Mesothelial cell of epicardium (in vitro differentiated cells): ENCODE measurements at regions not wholly inside any gene's neighbourhood (a gene's known extent, or its start where the extent isn't known, plus 50 kb on each side); places are given as distances from the start of the nearest gene placed in this dataset.
"Not testable (repeated sequence)": the region's sequence is repeated elsewhere in the genome, so short reads cannot be mapped to it uniquely, and the experiment has no call there.

Experiments used
- DNase-seq, 2 experiments: peaks; one replicate each; pipeline ENCODE4 v3.0.0; 2021; ENCODE audit warnings: low spot score in 2 of 2; ENCODE audit not compliant: unreplicated experiment in 2 of 2
- H3K27ac Mint-ChIP-seq: 2 replicates; pipeline ENCODE4 v1.8.0; 2021; ENCODE audit warnings: mixed read lengths
- H3K27me3 Mint-ChIP-seq: 2 replicates; pipeline ENCODE4 v1.8.0; 2021; ENCODE audit warnings: low read depth, mixed read lengths
- H3K36me3 Mint-ChIP-seq: 2 replicates; pipeline ENCODE4 v1.8.0; 2021; ENCODE audit warnings: mixed read lengths
- H3K4me1 Mint-ChIP-seq: 2 replicates; pipeline ENCODE4 v1.8.0; 2021; ENCODE audit warnings: mixed read lengths
- H3K4me3 Mint-ChIP-seq: 2 replicates; pipeline ENCODE4 v1.8.0; 2021; ENCODE audit warnings: mild to moderate bottlenecking, moderate library complexity, mixed read lengths
- H3K9me3 Mint-ChIP-seq: 2 replicates; pipeline ENCODE4 v1.8.0; 2021; ENCODE audit warnings: mixed read lengths
- TF ChIP-seq, protein P1 (sequence below): fragments of 200-600 bp; sonication (generic); IDR thresholded peaks from one replicate; pipeline ENCODE4 v1.5.0; 2021; ENCODE audit warnings: antibody characterized with exemption; ENCODE audit not compliant: unreplicated experiment

DNA sequence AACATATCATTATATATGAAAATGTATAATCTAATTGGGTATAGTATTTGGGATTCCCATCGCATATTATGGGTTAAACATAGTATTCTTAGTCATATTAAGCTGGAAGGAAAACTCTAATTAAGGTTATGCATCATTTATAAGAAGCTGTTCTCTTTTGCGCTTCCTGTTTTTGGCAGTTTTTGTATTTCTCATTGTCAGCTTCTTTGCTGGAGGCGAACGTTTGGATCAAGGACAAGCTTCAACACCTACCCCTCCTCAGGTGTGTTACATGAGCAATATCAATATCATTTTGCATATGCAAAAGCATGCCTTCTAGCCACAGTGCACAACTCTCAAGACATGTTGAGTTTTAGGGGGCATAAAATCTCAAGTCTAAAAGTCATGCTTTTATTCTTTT is 439.8 kb downstream of the TDRD3 start:
- H3K4me3 Mint-ChIP-seq, result no peak overlapping the region
- no peak for DNase-seq
- no peaks in the 10 kb centered on the region for H3K27me3 Mint-ChIP-seq
- H3K36me3 Mint-ChIP-seq, result no peaks in the 10 kb centered on the region
- H3K4me1 Mint-ChIP-seq, result no peaks in the 10 kb centered on the region
- TF ChIP-seq, protein P1, sequence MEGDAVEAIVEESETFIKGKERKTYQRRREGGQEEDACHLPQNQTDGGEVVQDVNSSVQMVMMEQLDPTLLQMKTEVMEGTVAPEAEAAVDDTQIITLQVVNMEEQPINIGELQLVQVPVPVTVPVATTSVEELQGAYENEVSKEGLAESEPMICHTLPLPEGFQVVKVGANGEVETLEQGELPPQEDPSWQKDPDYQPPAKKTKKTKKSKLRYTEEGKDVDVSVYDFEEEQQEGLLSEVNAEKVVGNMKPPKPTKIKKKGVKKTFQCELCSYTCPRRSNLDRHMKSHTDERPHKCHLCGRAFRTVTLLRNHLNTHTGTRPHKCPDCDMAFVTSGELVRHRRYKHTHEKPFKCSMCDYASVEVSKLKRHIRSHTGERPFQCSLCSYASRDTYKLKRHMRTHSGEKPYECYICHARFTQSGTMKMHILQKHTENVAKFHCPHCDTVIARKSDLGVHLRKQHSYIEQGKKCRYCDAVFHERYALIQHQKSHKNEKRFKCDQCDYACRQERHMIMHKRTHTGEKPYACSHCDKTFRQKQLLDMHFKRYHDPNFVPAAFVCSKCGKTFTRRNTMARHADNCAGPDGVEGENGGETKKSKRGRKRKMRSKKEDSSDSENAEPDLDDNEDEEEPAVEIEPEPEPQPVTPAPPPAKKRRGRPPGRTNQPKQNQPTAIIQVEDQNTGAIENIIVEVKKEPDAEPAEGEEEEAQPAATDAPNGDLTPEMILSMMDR, result no peak
- H3K9me3 Mint-ChIP-seq, result peaks cover 6% of the 10 kb centered on the region
- no peak overlapping the region for H3K27ac Mint-ChIP-seq

DNA sequence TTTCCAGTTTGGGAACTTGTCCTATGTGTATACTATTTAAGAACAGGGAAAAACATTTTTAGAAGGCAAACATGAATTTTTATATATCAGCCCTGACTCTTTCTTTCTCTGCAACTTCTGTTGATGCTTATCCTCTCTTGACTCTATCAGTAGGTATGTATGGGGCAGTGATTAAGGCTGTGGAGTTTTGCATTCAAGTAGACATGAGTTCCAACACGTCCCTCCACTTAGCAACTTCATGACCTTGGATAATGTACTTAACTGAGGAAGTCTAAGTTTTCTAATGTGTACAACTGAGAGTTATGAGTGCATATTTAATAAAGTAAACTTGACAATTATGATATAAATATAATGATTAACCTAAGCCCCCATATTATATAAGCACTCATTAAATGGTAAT is 414.6 kb downstream of the TDRD3 start:
- Mint-ChIP-seq H3K4me1 (no peaks in the 10 kb centered on the region), H3K9me3 (no peaks in the 10 kb centered on the region), H3K27ac (no peak overlapping the region), H3K36me3 (no peaks in the 10 kb centered on the region), H3K4me3 (no peak overlapping the region), H3K27me3 (peaks cover 3% of the 10 kb centered on the region)
- DNase-seq, result no peak
- TF ChIP-seq, protein P1, result no peak

DNA sequence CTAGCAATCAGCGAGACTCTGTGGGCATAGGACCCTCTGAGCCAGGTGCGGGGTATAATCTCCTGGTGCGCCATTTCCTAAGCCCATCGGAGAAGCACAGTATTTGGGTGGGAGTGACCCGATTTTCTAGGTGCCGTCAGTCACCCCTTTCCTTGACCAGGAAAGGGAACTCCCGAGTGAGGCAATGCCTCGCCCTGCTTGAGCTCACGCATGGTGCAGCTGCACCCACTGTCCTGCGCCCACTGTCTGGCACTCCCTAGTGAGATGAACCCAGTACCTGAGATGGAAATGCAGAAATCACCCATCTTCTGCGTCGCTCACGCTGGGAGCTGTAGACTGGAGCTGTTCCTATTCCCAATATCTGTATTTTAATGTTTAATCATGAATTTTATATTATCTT is 408.6 kb downstream of the TDRD3 start:
- H3K9me3 Mint-ChIP-seq, result peaks cover 14% of the 10 kb centered on the region
- not testable (repeated sequence) for H3K36me3 Mint-ChIP-seq, H3K4me1 Mint-ChIP-seq, H3K27ac Mint-ChIP-seq, H3K27me3 Mint-ChIP-seq, DNase-seq, H3K4me3 Mint-ChIP-seq

DNA sequence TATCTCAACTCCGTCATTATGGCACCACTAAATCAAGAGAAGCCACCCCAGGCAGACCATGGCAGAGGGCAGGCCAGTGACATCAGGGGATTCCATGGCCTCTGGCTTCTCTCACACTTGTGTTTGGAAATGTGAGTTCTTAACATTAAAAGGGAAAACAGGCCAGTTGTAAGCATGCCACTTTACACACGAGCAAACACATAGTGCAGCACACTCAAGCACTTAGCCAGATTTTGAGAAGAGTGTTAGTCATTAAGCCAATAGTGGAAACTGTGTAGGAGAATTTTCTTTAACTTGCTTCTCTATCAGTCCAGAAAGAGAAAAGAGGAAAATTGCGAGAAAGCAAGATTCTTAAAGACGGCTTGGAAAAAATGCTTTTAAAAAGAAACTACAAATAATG is 401.5 kb downstream of the TDRD3 start:
- Mint-ChIP-seq H3K27ac (no peak overlapping the region), H3K36me3 (no peaks in the 10 kb centered on the region), H3K4me3 (no peak overlapping the region), H3K27me3 (no peaks in the 10 kb centered on the region), H3K9me3 (peaks cover 9% of the 10 kb centered on the region), H3K4me1 (peaks cover 7% of the 10 kb centered on the region)
- TF ChIP-seq, protein P1, result no peak
- DNase-seq, result no peak

DNA sequence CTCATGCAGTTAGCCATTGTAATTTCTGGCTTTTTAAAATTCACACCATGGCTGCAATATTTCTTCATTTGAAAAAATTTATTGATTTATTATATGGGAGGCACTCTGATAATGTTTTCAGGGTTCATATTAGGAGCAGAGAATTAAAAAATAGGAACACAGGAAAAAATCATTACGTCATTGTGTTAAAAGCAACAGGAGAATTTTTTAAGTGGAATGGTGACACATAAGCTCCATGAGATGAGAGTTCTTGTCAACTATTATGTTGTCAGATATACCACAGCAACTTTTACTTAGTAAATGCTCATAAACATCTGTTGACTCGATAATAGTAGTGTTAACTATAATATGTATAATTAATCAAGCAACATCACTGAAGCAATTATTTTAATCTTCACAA is 400.1 kb downstream of the TDRD3 start:
- TF ChIP-seq, protein P1, result no peak
- H3K27me3 Mint-ChIP-seq, result no peaks in the 10 kb centered on the region
- H3K36me3 Mint-ChIP-seq, result no peaks in the 10 kb centered on the region
- no peak overlapping the region for H3K27ac Mint-ChIP-seq
- no peak overlapping the region for H3K4me3 Mint-ChIP-seq
- peaks cover 7% of the 10 kb centered on the region for H3K4me1 Mint-ChIP-seq
- no peaks in the 10 kb centered on the region for H3K9me3 Mint-ChIP-seq
- DNase-seq, result no peak

DNA sequence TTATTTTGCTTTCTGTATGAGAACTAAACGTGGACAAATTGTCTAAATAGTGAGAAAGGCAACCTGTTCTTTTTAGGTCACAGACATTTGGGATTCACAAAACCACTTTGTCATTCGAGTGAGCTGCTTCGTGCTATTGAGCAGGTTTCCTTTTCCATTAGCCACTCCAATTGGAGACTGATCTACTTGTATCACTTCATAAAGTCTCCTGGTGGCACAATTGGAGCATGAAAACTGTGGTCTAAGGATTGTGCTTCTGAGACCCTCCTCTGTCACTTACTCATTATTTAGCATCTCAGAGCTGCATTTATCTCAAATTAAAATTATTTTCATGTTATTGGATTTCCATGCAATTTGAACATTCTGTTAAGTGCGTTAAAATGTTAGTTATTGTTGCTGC is 397.7 kb downstream of the TDRD3 start:
- no peak for DNase-seq
- no peaks in the 10 kb centered on the region for H3K36me3 Mint-ChIP-seq
- no peak overlapping the region for H3K27ac Mint-ChIP-seq
- no peak overlapping the region for H3K4me3 Mint-ChIP-seq
- H3K9me3 Mint-ChIP-seq, result no peaks in the 10 kb centered on the region
- peaks cover 7% of the 10 kb centered on the region for H3K4me1 Mint-ChIP-seq
- TF ChIP-seq, protein P1, result no peak
- H3K27me3 Mint-ChIP-seq, result no peaks in the 10 kb centered on the region
